ENCODE measurements at regions not wholly inside any gene's neighbourhood (a gene's known extent, or its start where the extent isn't known, plus 50 kb on each side); places are given as distances from the start of the nearest gene placed in this dataset.
"Not testable (repeated sequence)": the region's sequence is repeated elsewhere in the genome, so short reads cannot be mapped to it uniquely, and the experiment has no call there.

DNA sequence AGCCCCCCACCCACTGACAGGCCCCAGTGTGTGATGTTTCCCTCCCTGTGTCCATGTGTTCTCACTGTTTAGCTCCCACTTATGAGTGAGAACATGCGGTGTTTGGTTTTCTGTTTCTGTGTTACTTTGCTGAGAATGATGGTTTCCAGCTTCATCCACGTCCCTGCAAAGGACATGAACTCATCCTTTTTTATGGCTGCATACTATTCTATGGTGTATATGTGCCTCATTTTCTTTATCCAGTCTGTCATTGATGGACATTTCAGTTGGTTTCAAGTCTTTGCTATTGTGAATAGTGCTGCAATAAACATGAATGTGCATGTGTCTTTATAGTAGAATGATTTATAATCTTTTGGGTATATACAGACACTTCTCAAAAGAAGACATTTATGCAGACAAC, 88.6 kb upstream of the EGFL6 start:
- TF ChIP-seq, protein P1, sequence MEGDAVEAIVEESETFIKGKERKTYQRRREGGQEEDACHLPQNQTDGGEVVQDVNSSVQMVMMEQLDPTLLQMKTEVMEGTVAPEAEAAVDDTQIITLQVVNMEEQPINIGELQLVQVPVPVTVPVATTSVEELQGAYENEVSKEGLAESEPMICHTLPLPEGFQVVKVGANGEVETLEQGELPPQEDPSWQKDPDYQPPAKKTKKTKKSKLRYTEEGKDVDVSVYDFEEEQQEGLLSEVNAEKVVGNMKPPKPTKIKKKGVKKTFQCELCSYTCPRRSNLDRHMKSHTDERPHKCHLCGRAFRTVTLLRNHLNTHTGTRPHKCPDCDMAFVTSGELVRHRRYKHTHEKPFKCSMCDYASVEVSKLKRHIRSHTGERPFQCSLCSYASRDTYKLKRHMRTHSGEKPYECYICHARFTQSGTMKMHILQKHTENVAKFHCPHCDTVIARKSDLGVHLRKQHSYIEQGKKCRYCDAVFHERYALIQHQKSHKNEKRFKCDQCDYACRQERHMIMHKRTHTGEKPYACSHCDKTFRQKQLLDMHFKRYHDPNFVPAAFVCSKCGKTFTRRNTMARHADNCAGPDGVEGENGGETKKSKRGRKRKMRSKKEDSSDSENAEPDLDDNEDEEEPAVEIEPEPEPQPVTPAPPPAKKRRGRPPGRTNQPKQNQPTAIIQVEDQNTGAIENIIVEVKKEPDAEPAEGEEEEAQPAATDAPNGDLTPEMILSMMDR (IDR thresholded peaks at IDR 0.05), result not testable (repeated sequence)
- not testable (repeated sequence) for TF ChIP-seq POLR2A (IDR thresholded peaks at IDR 0.05)
